ENCODE measurements at regions not wholly inside any gene's neighbourhood (a gene's known extent, or its start where the extent isn't known, plus 50 kb on each side); places are given as distances from the start of the nearest gene placed in this dataset.

- no peak for DNase-seq
Measured at GRCh38 chr6:92588148-92588547, 831.2 kb downstream of the EPHA7 start.

GRCh38 chr6:92587525-92587924, 831.8 kb downstream of the EPHA7 start:
- DNase-seq, result no peak

GRCh38 chr6:92586236-92586977, 833.0 kb downstream of the EPHA7 start:
- no peak for DNase-seq

GRCh38 chr6:92582211-92582610, 837.1 kb downstream of the EPHA7 start:
- DNase-seq, result no peak

- no peak for DNase-seq
Measured at GRCh38 chr6:92577077-92577719, 842.2 kb downstream of the EPHA7 start.

GRCh38 chr6:92568541-92568940, 850.8 kb downstream of the EPHA7 start:
- DNase-seq, result no peak

- no peak for DNase-seq
Measured at GRCh38 chr6:92566632-92567031, 852.7 kb downstream of the EPHA7 start.

GRCh38 chr6:92564376-92564775, 855.0 kb downstream of the EPHA7 start:
- no peak for DNase-seq

GRCh38 chr6:92559611-92560010, 859.7 kb downstream of the EPHA7 start:
- no peak for DNase-seq

- peak; percentile 30 for DNase-seq
Measured at GRCh38 chr6:92559003-92559402, 860.4 kb downstream of the EPHA7 start.

GRCh38 chr6:92550501-92550900, 868.9 kb downstream of the EPHA7 start:
- no peak for DNase-seq

GRCh38 chr6:92545861-92546260, 873.5 kb downstream of the EPHA7 start:
- DNase-seq, result no peak

- no peak for DNase-seq
Measured at GRCh38 chr6:92541448-92542060, 877.8 kb downstream of the EPHA7 start.

- no peak for DNase-seq
Measured at GRCh38 chr6:92538926-92539325, 880.4 kb downstream of the EPHA7 start.

- DNase-seq, result no peak
Measured at GRCh38 chr6:92538275-92538674, 881.1 kb downstream of the EPHA7 start.

GRCh38 chr6:92534109-92534508, 885.2 kb downstream of the EPHA7 start:
- no peak for DNase-seq

- no peak for DNase-seq
Measured at GRCh38 chr6:92522589-92522988, 896.8 kb downstream of the EPHA7 start.

- no peak for DNase-seq
Measured at GRCh38 chr6:92521553-92521952, 897.8 kb downstream of the EPHA7 start.

- DNase-seq, result no peak
Measured at GRCh38 chr6:92510137-92510536, 909.2 kb downstream of the EPHA7 start.

GRCh38 chr6:92507552-92507951, 911.8 kb downstream of the EPHA7 start:
- no peak for DNase-seq

- no peak for DNase-seq
Measured at GRCh38 chr6:92504509-92504908, 914.9 kb downstream of the EPHA7 start.

- no peak for DNase-seq
Measured at GRCh38 chr6:92497281-92497680, 922.1 kb downstream of the EPHA7 start.

- DNase-seq, result no peak
Measured at GRCh38 chr6:92496527-92496926, 922.8 kb downstream of the EPHA7 start.

- no peak for DNase-seq
Measured at GRCh38 chr6:92495242-92495641, 924.1 kb downstream of the EPHA7 start.
